ENCODE measurements at regions not wholly inside any gene's neighbourhood (a gene's known extent, or its start where the extent isn't known, plus 50 kb on each side); places are given as distances from the start of the nearest gene placed in this dataset.

DNA sequence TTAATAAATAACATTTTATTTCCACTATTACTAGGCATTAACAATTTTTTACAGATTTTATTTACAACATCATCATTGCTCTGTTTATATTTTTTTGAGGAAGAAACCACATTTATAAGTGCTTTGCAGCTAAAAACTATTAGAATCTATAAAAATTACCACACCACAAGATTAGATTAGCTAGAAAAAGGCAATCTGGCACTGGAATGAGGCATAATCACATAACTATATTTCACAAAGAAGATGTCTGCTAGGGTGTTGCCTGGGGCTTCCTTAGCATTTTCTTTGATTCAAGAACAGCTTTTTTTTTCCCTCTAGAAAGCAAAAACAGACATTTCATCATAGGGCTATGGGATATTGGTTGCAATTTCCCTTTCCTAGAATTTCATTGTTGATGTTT, 2169.2 kb downstream of the MRPL39 start:
- Histone ChIP-seq H3K4me1 (ENCODE audit: control insufficient read depth in 2 of 2, insufficient read depth in 2 of 2, low read length in 2 of 2) (no peaks in the 10 kb centered on the region), H3K9ac (ENCODE audit: low read length) (no peak overlapping the region), H4K20me1 (ENCODE audit: control insufficient read depth, insufficient read depth, low read length, poor library complexity, severe bottlenecking) (no peaks in the 10 kb centered on the region), H3K4me3 (ENCODE audit: control extremely low read depth in 1 of 5, extremely low read depth in 1 of 5, insufficient read depth in 1 of 5, low read depth in 2 of 5, low read length in 4 of 5) (no peak overlapping the region), H3K36me3 (replicated peaks in 1 of 2; ENCODE audit: control extremely low read depth in 1 of 2, control insufficient read depth in 1 of 2, extremely low read depth in 1 of 2, insufficient read depth in 2 of 2, low read length in 1 of 2) (no peaks in the 10 kb centered on the region), H3K27ac (ENCODE audit: low read length in 2 of 2) (no peak overlapping the region), H3K27me3 (replicated peaks in 1 of 4; ENCODE audit: control extremely low read depth in 1 of 4, control insufficient read depth in 3 of 4, insufficient read depth in 4 of 4, low read length in 3 of 4) (no peaks in the 10 kb centered on the region), H3K9me3 (ENCODE audit: control extremely low read depth in 1 of 3, control insufficient read depth in 2 of 3, insufficient read depth in 1 of 3, low read length in 2 of 3) (no peaks in the 10 kb centered on the region), H3K4me2 (replicated peaks; ENCODE audit: low read depth, low read length, poor library complexity, severe bottlenecking) (no peak overlapping the region), H2AFZ (ENCODE audit: insufficient read depth, low read depth, low read length, poor library complexity, severe bottlenecking) (no peak overlapping the region), H3K79me2 (ENCODE audit: control insufficient read depth, insufficient read depth, low read length) (no peaks in the 10 kb centered on the region)
- intact Hi-C loops (cut with micrococcal nuclease), result no loop called here
- no peaks in the 10 kb centered on the region for H3K27me3 Mint-ChIP-seq
- ChIA-PET POLR2A (no interaction called here), CTCF (no interaction called here)
- ATAC-seq (ENCODE audit: low read depth), result no peak
- no peak overlapping the region for H3K27ac Mint-ChIP-seq
- H3K4me3 Mint-ChIP-seq, result no peak overlapping the region
- no peaks in the 10 kb centered on the region for H3K4me1 Mint-ChIP-seq
- TF ChIP-seq EZH2 (IDR thresholded peaks at IDR 0.05; ENCODE audit: borderline replicate concordance, insufficient read depth, low read depth, low read length, poor library complexity, severe bottlenecking), result no peak
- TF ChIP-seq, protein P1, sequence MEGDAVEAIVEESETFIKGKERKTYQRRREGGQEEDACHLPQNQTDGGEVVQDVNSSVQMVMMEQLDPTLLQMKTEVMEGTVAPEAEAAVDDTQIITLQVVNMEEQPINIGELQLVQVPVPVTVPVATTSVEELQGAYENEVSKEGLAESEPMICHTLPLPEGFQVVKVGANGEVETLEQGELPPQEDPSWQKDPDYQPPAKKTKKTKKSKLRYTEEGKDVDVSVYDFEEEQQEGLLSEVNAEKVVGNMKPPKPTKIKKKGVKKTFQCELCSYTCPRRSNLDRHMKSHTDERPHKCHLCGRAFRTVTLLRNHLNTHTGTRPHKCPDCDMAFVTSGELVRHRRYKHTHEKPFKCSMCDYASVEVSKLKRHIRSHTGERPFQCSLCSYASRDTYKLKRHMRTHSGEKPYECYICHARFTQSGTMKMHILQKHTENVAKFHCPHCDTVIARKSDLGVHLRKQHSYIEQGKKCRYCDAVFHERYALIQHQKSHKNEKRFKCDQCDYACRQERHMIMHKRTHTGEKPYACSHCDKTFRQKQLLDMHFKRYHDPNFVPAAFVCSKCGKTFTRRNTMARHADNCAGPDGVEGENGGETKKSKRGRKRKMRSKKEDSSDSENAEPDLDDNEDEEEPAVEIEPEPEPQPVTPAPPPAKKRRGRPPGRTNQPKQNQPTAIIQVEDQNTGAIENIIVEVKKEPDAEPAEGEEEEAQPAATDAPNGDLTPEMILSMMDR (IDR thresholded peaks at IDR 0.05), result no peak
- no peaks in the 10 kb centered on the region for H3K9me3 Mint-ChIP-seq (ENCODE audit: insufficient read depth)
- DNase-seq, result no peak

DNA sequence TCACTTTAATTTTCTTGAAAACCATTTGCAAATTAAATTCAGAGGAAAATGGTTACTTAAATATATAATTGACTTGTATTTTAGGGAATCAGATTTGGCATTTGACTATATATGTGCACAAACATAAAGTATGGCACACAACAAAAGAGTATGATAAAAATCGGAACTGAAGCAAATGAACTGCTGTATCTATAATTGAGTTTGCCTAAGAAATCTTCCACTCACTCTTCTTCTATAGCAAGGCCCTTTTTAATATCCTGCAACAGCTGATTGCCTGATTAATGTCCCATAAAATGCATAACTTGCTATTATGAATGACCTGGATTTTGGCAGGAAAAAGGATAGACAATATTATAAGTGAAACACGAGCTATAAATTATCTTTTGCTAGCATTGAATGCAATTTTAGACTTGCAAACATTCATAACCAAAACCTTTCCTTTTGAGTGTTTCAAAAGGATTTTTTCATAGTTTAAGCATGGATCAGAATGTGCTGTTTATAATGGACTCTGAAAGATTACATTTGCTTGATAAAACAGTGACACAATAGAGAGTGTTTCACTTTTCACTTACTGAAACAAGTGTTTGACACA, 2204.3 kb downstream of the MRPL39 start:
- H3K9me3 ChIP-seq (ENCODE audit: control extremely low read depth in 1 of 3, control insufficient read depth in 2 of 3, insufficient read depth in 1 of 3, low read length in 2 of 3), result no peaks in the 10 kb centered on the region
- no CpG with 5 or more reads among the region's 2 CpGs for WGBS (ENCODE audit: insufficient coverage)
- H3K36me3 ChIP-seq (replicated peaks in 1 of 2; ENCODE audit: control extremely low read depth in 1 of 2, control insufficient read depth in 1 of 2, extremely low read depth in 1 of 2, insufficient read depth in 2 of 2, low read length in 1 of 2), result no peaks in the 10 kb centered on the region
- ChIA-PET POLR2A (no interaction called here), CTCF (no interaction called here)
- Mint-ChIP-seq H3K4me3 (no peak overlapping the region), H3K4me1 (no peaks in the 10 kb centered on the region), H3K9me3 (ENCODE audit: insufficient read depth) (no peaks in the 10 kb centered on the region), H3K27me3 (no peaks in the 10 kb centered on the region), H3K27ac (no peak overlapping the region)
- H3K79me2 ChIP-seq (ENCODE audit: control insufficient read depth, insufficient read depth, low read length), result no peaks in the 10 kb centered on the region
- no peak for TF ChIP-seq EZH2 (IDR thresholded peaks at IDR 0.05; ENCODE audit: borderline replicate concordance, insufficient read depth, low read depth, low read length, poor library complexity, severe bottlenecking)
- TF ChIP-seq, protein P1 (IDR thresholded peaks at IDR 0.05), result no peak
- H3K27ac ChIP-seq (ENCODE audit: low read length in 2 of 2), result no peak overlapping the region
- H3K9ac ChIP-seq (ENCODE audit: low read length), result no peak overlapping the region
- DNase-seq (no peak), ATAC-seq (ENCODE audit: low read depth) (no peak)
- no peak overlapping the region for H3K4me2 ChIP-seq (replicated peaks; ENCODE audit: low read depth, low read length, poor library complexity, severe bottlenecking)
- no peaks in the 10 kb centered on the region for H3K27me3 ChIP-seq (replicated peaks in 1 of 4; ENCODE audit: control extremely low read depth in 1 of 4, control insufficient read depth in 3 of 4, insufficient read depth in 4 of 4, low read length in 3 of 4)
- intact Hi-C loops (cut with micrococcal nuclease), result no loop called here
- no peaks in the 10 kb centered on the region for H4K20me1 ChIP-seq (ENCODE audit: control insufficient read depth, insufficient read depth, low read length, poor library complexity, severe bottlenecking)
- no peaks in the 10 kb centered on the region for H3K4me1 ChIP-seq (ENCODE audit: control insufficient read depth in 2 of 2, insufficient read depth in 2 of 2, low read length in 2 of 2)
- H2AFZ ChIP-seq (ENCODE audit: insufficient read depth, low read depth, low read length, poor library complexity, severe bottlenecking), result no peak overlapping the region
- H3K4me3 ChIP-seq (ENCODE audit: control extremely low read depth in 1 of 5, extremely low read depth in 1 of 5, insufficient read depth in 1 of 5, low read depth in 2 of 5, low read length in 4 of 5), result no peak overlapping the region

Measured in B cell (primary cell).